ENCODE measurements at regions not wholly inside any gene's neighbourhood (a gene's known extent, or its start where the extent isn't known, plus 50 kb on each side); places are given as distances from the start of the nearest gene placed in this dataset.

DNA sequence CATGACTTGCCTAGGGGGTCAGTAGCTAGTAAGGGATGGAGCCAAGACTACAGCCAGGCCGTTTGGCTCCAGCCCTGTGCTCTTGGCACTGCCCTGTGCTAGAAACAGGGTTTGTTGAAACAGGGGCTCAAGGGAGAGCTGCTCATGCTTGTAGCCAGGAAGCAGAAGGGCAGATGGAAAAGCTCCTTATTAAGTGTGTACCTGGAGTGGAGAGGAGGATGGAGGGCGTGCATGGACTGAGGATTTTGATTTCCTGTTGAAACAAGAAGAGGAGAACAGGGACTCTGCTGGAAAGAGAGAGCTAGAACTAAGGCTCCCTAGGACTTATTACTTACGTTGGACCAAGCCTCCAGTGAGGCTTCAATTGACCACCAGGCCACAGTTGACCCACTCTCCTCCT is 363.0 kb downstream of the MID1IP1 start:
- Histone ChIP-seq H3K27ac (ENCODE audit: low read depth, low read length) (no peak overlapping the region), H3F3A (ENCODE audit: control insufficient read depth, insufficient read depth) (no peaks in the 10 kb centered on the region), H3K27me3 (ENCODE audit: control insufficient read depth, low read length) (no peaks in the 10 kb centered on the region)

DNA sequence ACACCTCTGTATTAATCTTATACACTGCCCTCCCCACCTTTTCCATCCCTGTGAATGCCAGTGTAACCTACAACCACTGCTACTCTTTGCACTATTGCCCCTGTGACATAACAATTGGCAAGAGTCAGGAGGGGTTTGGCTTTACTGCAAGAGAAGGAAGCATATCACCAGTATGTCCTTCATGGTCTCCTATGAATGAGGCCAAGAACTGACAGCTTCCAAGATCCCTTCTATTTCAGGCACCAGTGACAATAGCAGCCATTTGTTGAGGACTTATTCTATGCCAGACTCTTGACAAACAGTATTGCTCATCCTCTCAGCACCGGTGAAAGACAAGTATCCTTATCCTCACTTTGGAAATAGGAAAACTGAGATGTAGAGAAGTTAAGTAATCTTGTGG is 363.9 kb downstream of the MID1IP1 start:
- Histone ChIP-seq H3F3A (ENCODE audit: control insufficient read depth, insufficient read depth) (no peaks in the 10 kb centered on the region), H3K9me2 (replicated peaks; ENCODE audit: control insufficient read depth, low read length) (no peaks in the 10 kb centered on the region), H4K20me1 (ENCODE audit: control insufficient read depth, insufficient read depth, low read depth, low read length) (no peaks in the 10 kb centered on the region), H3K4me1 (ENCODE audit: control insufficient read depth, low read length) (no peaks in the 10 kb centered on the region), H3K27ac (ENCODE audit: low read depth, low read length) (no peak overlapping the region), H3K79me2 (ENCODE audit: control insufficient read depth, low read length) (no peaks in the 10 kb centered on the region), H3K36me3 (ENCODE audit: control insufficient read depth, low read length) (no peaks in the 10 kb centered on the region), H3K4me3 (ENCODE audit: low read length) (no peak overlapping the region), H3K27me3 (ENCODE audit: control insufficient read depth, low read length) (no peaks in the 10 kb centered on the region), H3K4me2 (ENCODE audit: low read length) (no peak overlapping the region), H3K9me3 (ENCODE audit: control insufficient read depth, insufficient read depth, low read length) (no peaks in the 10 kb centered on the region)
- TF ChIP-seq, protein P1, sequence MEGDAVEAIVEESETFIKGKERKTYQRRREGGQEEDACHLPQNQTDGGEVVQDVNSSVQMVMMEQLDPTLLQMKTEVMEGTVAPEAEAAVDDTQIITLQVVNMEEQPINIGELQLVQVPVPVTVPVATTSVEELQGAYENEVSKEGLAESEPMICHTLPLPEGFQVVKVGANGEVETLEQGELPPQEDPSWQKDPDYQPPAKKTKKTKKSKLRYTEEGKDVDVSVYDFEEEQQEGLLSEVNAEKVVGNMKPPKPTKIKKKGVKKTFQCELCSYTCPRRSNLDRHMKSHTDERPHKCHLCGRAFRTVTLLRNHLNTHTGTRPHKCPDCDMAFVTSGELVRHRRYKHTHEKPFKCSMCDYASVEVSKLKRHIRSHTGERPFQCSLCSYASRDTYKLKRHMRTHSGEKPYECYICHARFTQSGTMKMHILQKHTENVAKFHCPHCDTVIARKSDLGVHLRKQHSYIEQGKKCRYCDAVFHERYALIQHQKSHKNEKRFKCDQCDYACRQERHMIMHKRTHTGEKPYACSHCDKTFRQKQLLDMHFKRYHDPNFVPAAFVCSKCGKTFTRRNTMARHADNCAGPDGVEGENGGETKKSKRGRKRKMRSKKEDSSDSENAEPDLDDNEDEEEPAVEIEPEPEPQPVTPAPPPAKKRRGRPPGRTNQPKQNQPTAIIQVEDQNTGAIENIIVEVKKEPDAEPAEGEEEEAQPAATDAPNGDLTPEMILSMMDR (IDR thresholded peaks at IDR 0.05; ENCODE audit: low read depth, low read length, poor library complexity, severe bottlenecking), result no peak
- no peak for TF ChIP-seq EZH2phosphoT487 (IDR thresholded peaks at IDR 0.05; ENCODE audit: borderline replicate concordance, low read length)

More for the DNA sequence above, 363.0 kb downstream of the MID1IP1 start:
- Histone ChIP-seq H4K20me1 (ENCODE audit: control insufficient read depth, insufficient read depth, low read depth, low read length) (no peaks in the 10 kb centered on the region), H3K4me1 (ENCODE audit: control insufficient read depth, low read length) (no peaks in the 10 kb centered on the region), H3K79me2 (ENCODE audit: control insufficient read depth, low read length) (no peaks in the 10 kb centered on the region), H3K4me2 (ENCODE audit: low read length) (no peak overlapping the region), H3K4me3 (ENCODE audit: low read length) (no peak overlapping the region), H3K9me2 (replicated peaks; ENCODE audit: control insufficient read depth, low read length) (no peaks in the 10 kb centered on the region), H3K36me3 (ENCODE audit: control insufficient read depth, low read length) (no peaks in the 10 kb centered on the region), H3K9me3 (ENCODE audit: control insufficient read depth, insufficient read depth, low read length) (no peaks in the 10 kb centered on the region)
- TF ChIP-seq EZH2phosphoT487 (IDR thresholded peaks at IDR 0.05; ENCODE audit: borderline replicate concordance, low read length), result no peak
- TF ChIP-seq, protein P1 (IDR thresholded peaks at IDR 0.05; ENCODE audit: low read depth, low read length, poor library complexity, severe bottlenecking), result no peak

DNA sequence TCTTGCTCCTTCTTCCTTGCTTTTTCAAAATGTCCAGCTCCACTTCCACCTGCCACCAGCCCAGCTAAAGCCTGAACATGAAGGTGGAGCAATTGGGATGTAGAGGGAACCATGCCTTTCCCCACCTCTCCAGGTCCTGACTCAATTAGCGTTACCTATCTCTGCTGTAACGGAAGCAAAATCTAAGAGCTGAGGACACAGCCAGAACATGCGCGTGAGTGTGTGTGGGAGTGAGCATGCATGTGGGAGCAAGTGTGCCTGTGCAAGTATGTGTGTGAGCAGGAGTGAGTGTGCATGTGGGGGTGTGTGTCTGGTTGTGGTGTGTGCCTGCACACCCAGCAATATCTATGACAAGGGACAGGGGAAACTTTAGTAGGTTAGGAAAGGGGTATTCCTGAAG is 364.5 kb downstream of the MID1IP1 start:
- Histone ChIP-seq H3K4me1 (ENCODE audit: control insufficient read depth, low read length) (no peaks in the 10 kb centered on the region), H3K4me2 (ENCODE audit: low read length) (no peak overlapping the region), H3K4me3 (ENCODE audit: low read length) (no peak overlapping the region), H3K36me3 (ENCODE audit: control insufficient read depth, low read length) (no peaks in the 10 kb centered on the region), H3K9me2 (replicated peaks; ENCODE audit: control insufficient read depth, low read length) (no peaks in the 10 kb centered on the region), H3F3A (ENCODE audit: control insufficient read depth, insufficient read depth) (no peaks in the 10 kb centered on the region), H3K27me3 (ENCODE audit: control insufficient read depth, low read length) (no peaks in the 10 kb centered on the region), H3K9me3 (ENCODE audit: control insufficient read depth, insufficient read depth, low read length) (no peaks in the 10 kb centered on the region), H4K20me1 (ENCODE audit: control insufficient read depth, insufficient read depth, low read depth, low read length) (no peaks in the 10 kb centered on the region), H3K79me2 (ENCODE audit: control insufficient read depth, low read length) (no peaks in the 10 kb centered on the region), H3K27ac (ENCODE audit: low read depth, low read length) (no peak overlapping the region)
- TF ChIP-seq, protein P1 (IDR thresholded peaks at IDR 0.05; ENCODE audit: low read depth, low read length, poor library complexity, severe bottlenecking), result no peak
- TF ChIP-seq EZH2phosphoT487 (IDR thresholded peaks at IDR 0.05; ENCODE audit: borderline replicate concordance, low read length), result no peak

DNA sequence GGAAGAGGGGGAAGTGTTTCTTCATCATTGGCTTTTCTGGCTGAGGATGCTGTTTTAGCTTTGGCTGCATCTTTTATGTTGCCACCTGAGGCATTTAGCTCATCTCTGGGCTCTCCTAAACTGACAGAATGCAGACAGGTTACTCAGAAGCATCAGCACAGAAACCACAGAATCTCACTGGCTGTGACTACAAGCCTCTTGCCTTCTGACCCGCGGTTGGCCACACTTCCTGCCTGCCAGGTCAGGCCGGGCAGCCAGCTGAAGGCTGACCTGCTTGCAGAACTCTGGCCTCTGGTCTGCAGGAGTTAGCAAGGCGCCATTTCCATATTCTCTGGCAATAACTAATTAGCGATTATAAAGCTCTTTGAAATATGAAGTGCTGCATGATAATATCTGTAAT is 366.5 kb downstream of the MID1IP1 start:
- Histone ChIP-seq H3F3A (ENCODE audit: control insufficient read depth, insufficient read depth) (no peaks in the 10 kb centered on the region), H3K4me3 (ENCODE audit: low read length) (no peak overlapping the region), H3K27ac (ENCODE audit: low read depth, low read length) (no peak overlapping the region), H3K27me3 (ENCODE audit: control insufficient read depth, low read length) (no peaks in the 10 kb centered on the region), H3K36me3 (ENCODE audit: control insufficient read depth, low read length) (no peaks in the 10 kb centered on the region), H3K9me2 (replicated peaks; ENCODE audit: control insufficient read depth, low read length) (no peaks in the 10 kb centered on the region), H3K79me2 (ENCODE audit: control insufficient read depth, low read length) (no peaks in the 10 kb centered on the region), H3K4me1 (ENCODE audit: control insufficient read depth, low read length) (no peaks in the 10 kb centered on the region), H4K20me1 (ENCODE audit: control insufficient read depth, insufficient read depth, low read depth, low read length) (no peaks in the 10 kb centered on the region), H3K9me3 (ENCODE audit: control insufficient read depth, insufficient read depth, low read length) (no peaks in the 10 kb centered on the region), H3K4me2 (ENCODE audit: low read length) (no peak overlapping the region)
- no peak for TF ChIP-seq EZH2phosphoT487 (IDR thresholded peaks at IDR 0.05; ENCODE audit: borderline replicate concordance, low read length)
- TF ChIP-seq, protein P1 (IDR thresholded peaks at IDR 0.05; ENCODE audit: low read depth, low read length, poor library complexity, severe bottlenecking), result no peak

All from DOHH2 (cell line).